ENCODE measurements at regions not wholly inside any gene's neighbourhood (a gene's known extent, or its start where the extent isn't known, plus 50 kb on each side); places are given as distances from the start of the nearest gene placed in this dataset.
"Not testable (repeated sequence)": the region's sequence is repeated elsewhere in the genome, so short reads cannot be mapped to it uniquely, and the experiment has no call there.

- H3K4me3 ChIP-seq, result no peak overlapping the region
- H3K36me3 ChIP-seq (ENCODE audit: insufficient read depth in 1 of 2, low read depth in 1 of 2), result no peaks in the 10 kb centered on the region
- H3K27ac ChIP-seq, result no peak overlapping the region
- no peak for DNase-seq
- intact Hi-C loops (cut with DNase I), result no loop called here
- no peaks in the 10 kb centered on the region for H3K9me3 ChIP-seq
- no peak for TF ChIP-seq CTCF (IDR thresholded peaks at IDR 0.05)
- no peak for ATAC-seq
- no peaks in the 10 kb centered on the region for H3K27me3 ChIP-seq (ENCODE audit: insufficient read depth in 3 of 3, low read length in 2 of 3)
- H3K4me1 ChIP-seq, result no peaks in the 10 kb centered on the region
- 43 to 57% (median 49%) methylated on average over 4 of the region's 4 CpGs for WGBS, 3 donors
Observed at GRCh38 chr12:13326076-13326475, 129.6 kb downstream of the EMP1 start.

GRCh38 chr12:13325037-13325436 lies 128.5 kb downstream of the EMP1 start:
- H3K36me3 ChIP-seq (ENCODE audit: insufficient read depth in 1 of 2, low read depth in 1 of 2); DNase-seq; H3K27me3 ChIP-seq (ENCODE audit: insufficient read depth in 3 of 3, low read length in 2 of 3); ATAC-seq; H3K4me3 ChIP-seq; H3K27ac ChIP-seq; H3K4me1 ChIP-seq; intact Hi-C loops (cut with DNase I); H3K9me3 ChIP-seq: not testable (repeated sequence)
- 86 to 93% (median 92%) methylated on average over 2 of the region's 3 CpGs for WGBS, 3 donors

GRCh38 chr12:13318231-13319015 lies 121.9 kb downstream of the EMP1 start:
- ATAC-seq (no peak), DNase-seq (no peak)
- Histone ChIP-seq H3K27me3 (ENCODE audit: insufficient read depth in 3 of 3, low read length in 2 of 3) (no peaks in the 10 kb centered on the region), H3K4me1 (no peaks in the 10 kb centered on the region), H3K27ac (no peak overlapping the region), H3K9me3 (peaks cover 10% of the 10 kb centered on the region), H3K36me3 (ENCODE audit: insufficient read depth in 1 of 2, low read depth in 1 of 2) (no peaks in the 10 kb centered on the region), H3K4me3 (no peak overlapping the region)
- TF ChIP-seq CTCF (IDR thresholded peaks at IDR 0.05), result no peak
- intact Hi-C loops (cut with DNase I), result no loop called here
- 91 to 95% (median 93%) methylated on average over 3 of the region's 3 CpGs for WGBS, 3 donors

- no peaks in the 10 kb centered on the region for H3K27me3 ChIP-seq (ENCODE audit: insufficient read depth in 3 of 3, low read length in 2 of 3)
- DNase-seq, result no peak
- no peak for TF ChIP-seq CTCF (IDR thresholded peaks at IDR 0.05)
- WGBS, 3 donors, result 70 to 75% (median 71%) methylated on average over 7 of the region's 7 CpGs
- H3K9me3 ChIP-seq, result peaks cover 10% of the 10 kb centered on the region
- H3K27ac ChIP-seq, result no peak overlapping the region
- H3K4me1 ChIP-seq, result no peaks in the 10 kb centered on the region
- ATAC-seq, result no peak
- intact Hi-C loops (cut with DNase I), result no loop called here
- no peaks in the 10 kb centered on the region for H3K36me3 ChIP-seq (ENCODE audit: insufficient read depth in 1 of 2, low read depth in 1 of 2)
- H3K4me3 ChIP-seq, result no peak overlapping the region
Observed at GRCh38 chr12:13316587-13317246, 120.2 kb downstream of the EMP1 start.

GRCh38 chr12:13313886-13314285 lies 117.4 kb downstream of the EMP1 start:
- no peaks in the 10 kb centered on the region for H3K4me1 ChIP-seq
- H3K27me3 ChIP-seq (ENCODE audit: insufficient read depth in 3 of 3, low read length in 2 of 3), result no peaks in the 10 kb centered on the region
- H3K36me3 ChIP-seq (ENCODE audit: insufficient read depth in 1 of 2, low read depth in 1 of 2), result no peaks in the 10 kb centered on the region
- ATAC-seq (no peak), DNase-seq (no peak)
- H3K27ac ChIP-seq, result no peak overlapping the region
- 69 to 85% (median 82%) methylated on average over 2 of the region's 2 CpGs for WGBS, 3 donors
- intact Hi-C loops (cut with DNase I), result no loop called here
- no peak for TF ChIP-seq CTCF (IDR thresholded peaks at IDR 0.05)
- no peak overlapping the region for H3K4me3 ChIP-seq
- H3K9me3 ChIP-seq, result peaks cover 10% of the 10 kb centered on the region
